ENCODE measurements at regions not wholly inside any gene's neighbourhood (a gene's known extent, or its start where the extent isn't known, plus 50 kb on each side); places are given as distances from the start of the nearest gene placed in this dataset.
"Not testable (repeated sequence)": the region's sequence is repeated elsewhere in the genome, so short reads cannot be mapped to it uniquely, and the experiment has no call there.

DNA sequence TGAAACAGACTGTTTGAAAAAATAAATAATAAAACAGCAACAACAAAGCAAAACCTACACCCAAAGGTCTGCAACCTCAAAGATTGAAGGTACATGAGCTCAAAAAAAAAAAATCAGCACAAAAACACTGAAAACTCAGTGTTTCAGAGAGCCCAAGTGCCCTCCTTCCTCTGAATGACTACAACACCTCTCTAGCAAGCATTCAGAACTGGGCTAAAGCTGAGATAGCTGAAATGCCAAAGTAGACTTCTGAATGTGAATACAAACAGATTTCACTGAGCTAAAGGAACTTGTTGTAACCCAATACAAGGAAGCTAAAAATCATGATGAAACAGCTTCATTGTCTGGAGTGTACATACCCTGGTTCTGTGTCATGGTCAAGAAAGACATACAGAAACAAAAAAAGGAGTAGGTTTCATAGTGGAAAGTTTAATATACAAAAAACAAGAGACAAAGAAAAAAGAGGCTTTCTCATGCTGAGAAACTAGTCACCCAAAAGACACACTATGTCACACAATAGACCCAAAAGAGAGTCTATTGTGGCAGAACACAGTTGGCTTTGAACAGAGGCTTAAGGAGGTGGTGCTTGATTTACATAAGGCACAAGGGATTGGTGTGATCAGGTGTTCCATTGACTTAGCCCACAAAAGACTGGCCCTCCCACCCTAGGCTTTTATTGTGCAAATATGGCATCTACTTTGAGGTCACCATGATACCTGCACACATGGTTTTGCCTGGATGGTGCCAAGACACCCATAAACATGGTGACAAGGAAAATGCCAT lies 316.6 kb downstream of the KDM5D start:
- H3K27me3 ChIP-seq = no peaks in the 10 kb centered on the region
- H3K36me3 ChIP-seq = no peaks in the 10 kb centered on the region
- TF ChIP-seq, protein P1, sequence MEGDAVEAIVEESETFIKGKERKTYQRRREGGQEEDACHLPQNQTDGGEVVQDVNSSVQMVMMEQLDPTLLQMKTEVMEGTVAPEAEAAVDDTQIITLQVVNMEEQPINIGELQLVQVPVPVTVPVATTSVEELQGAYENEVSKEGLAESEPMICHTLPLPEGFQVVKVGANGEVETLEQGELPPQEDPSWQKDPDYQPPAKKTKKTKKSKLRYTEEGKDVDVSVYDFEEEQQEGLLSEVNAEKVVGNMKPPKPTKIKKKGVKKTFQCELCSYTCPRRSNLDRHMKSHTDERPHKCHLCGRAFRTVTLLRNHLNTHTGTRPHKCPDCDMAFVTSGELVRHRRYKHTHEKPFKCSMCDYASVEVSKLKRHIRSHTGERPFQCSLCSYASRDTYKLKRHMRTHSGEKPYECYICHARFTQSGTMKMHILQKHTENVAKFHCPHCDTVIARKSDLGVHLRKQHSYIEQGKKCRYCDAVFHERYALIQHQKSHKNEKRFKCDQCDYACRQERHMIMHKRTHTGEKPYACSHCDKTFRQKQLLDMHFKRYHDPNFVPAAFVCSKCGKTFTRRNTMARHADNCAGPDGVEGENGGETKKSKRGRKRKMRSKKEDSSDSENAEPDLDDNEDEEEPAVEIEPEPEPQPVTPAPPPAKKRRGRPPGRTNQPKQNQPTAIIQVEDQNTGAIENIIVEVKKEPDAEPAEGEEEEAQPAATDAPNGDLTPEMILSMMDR (IDR thresholded peaks at IDR 0.05; ENCODE audit: low read depth, low read length) = no peak
- H3K27ac ChIP-seq = no peak overlapping the region
- no peak for DNase-seq (ENCODE audit: low read depth in 1 of 2, low spot score in 1 of 2)
- H3K9me3 ChIP-seq (ENCODE audit: low read depth) = no peaks in the 10 kb centered on the region
- no peak overlapping the region for H3K4me3 ChIP-seq
- no peaks in the 10 kb centered on the region for H3K4me1 ChIP-seq (ENCODE audit: low read depth)

DNA sequence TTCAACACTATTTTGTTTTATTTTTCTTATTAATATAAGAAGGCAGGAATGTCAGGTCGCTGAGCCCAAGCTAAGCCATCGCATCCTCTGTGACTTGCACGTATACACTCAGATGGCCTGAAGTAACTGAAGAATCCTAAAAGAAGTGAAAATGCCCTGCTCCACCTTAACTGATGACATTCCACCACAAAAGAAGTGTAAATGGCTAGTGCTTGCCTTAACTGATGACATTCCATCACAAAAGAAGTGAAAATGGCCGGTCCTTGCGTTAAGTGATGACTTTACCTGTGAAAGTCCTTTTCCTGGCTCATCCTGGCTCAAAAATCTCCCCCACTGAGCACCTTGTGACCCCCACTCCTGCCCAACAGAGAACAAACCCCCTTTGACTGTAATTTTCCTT lies 317.3 kb downstream of the KDM5D start:
- not testable (repeated sequence) for H3K36me3 ChIP-seq; DNase-seq (ENCODE audit: low read depth in 1 of 2, low spot score in 1 of 2); H3K4me1 ChIP-seq (ENCODE audit: low read depth); H3K27me3 ChIP-seq; H3K27ac ChIP-seq; H3K4me3 ChIP-seq; H3K9me3 ChIP-seq (ENCODE audit: low read depth)

DNA sequence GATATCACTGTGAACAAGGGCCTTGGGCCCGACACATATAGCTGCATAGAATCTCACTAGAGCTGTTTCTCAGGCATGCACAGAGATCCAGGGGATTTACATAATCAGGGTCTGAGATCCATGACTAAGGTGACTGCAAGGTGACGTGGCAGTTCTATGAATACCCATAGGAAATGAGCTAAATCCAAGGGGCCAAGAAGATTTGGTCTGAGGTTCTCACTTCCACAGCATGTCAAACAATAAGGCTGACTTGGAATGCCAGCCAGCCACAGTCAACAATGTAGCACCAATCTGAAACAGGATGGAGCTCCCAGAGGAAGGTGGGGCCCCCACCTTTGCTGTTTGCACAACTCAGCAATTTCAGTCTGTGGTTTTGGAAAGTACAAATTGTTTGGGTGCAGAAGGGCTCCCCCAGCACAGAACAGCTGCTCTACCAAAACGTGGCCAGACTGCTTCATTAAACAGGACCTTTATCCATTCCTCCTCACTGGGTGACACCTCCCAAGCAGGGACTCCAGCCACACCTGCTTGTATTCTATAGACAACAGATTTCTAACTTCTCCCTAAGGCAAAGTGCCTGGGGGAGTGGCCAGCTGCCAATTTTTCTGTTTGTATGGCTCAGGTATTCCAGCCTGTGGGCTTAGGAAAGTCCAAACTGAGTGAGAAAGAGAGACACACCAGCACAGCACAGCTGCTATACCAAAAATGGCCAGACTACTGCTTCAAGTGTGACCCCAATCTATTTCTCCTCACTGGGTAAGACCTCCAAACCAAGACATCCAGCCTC lies 333.4 kb downstream of the KDM5D start:
- no peaks in the 10 kb centered on the region for H3K27me3 ChIP-seq
- TF ChIP-seq, protein P1 (IDR thresholded peaks at IDR 0.05; ENCODE audit: low read depth, low read length) = no peak
- no peak for DNase-seq (ENCODE audit: low read depth in 1 of 2, low spot score in 1 of 2)
- H3K27ac ChIP-seq = no peak overlapping the region
- no peaks in the 10 kb centered on the region for H3K36me3 ChIP-seq
- H3K9me3 ChIP-seq (ENCODE audit: low read depth) = no peaks in the 10 kb centered on the region
- no peak overlapping the region for H3K4me3 ChIP-seq
- no peaks in the 10 kb centered on the region for H3K4me1 ChIP-seq (ENCODE audit: low read depth)

DNA sequence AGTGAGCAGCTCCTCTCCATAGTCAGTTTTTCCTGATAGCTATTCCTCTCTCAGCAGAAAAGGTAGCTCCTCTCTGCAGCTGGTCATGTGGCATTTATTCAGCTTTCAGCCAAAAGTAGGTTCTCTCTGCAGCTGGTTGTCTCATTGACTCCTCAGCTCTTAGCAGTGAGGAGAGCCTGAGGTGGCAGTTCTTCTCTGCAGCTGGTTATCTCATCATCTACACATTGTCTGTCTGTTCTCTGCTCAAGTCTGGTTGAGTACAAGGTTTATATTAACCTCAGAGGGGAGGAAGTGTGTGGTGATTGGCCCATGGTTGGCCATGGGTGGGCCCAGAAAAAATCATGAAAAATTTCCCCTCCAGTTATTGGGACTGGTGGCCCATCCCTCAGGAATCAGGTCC lies 338.3 kb downstream of the KDM5D start:
- H3K4me3 ChIP-seq = no peak overlapping the region
- no peaks in the 10 kb centered on the region for H3K27me3 ChIP-seq
- H3K36me3 ChIP-seq = no peaks in the 10 kb centered on the region
- no peak overlapping the region for H3K27ac ChIP-seq
- no peak for DNase-seq (ENCODE audit: low read depth in 1 of 2, low spot score in 1 of 2)
- no peaks in the 10 kb centered on the region for H3K9me3 ChIP-seq (ENCODE audit: low read depth)
- TF ChIP-seq, protein P1 (IDR thresholded peaks at IDR 0.05; ENCODE audit: low read depth, low read length) = no peak
- H3K4me1 ChIP-seq (ENCODE audit: low read depth) = no peaks in the 10 kb centered on the region

DNA sequence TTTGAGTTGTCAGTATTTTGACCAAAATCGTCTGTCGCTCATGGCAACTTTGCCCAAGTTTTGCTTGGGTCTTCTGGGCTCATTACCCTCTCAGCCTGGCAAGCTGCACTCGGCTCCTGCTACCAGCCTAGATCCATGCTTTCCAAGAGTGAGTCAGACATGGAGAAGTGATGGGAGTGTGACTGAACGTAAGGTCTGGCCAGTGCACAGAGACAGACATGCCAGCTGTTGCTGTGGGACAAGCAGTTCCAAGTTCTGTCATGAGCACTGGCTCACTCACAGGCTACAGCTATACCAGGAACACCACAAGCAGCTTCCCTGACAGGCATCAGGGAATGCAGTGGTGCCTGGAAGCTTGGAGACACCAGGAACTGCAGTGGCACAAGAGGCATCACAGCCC lies 338.9 kb downstream of the KDM5D start:
- DNase-seq (ENCODE audit: low read depth in 1 of 2, low spot score in 1 of 2) = no peak
- Histone ChIP-seq H3K36me3 (no peaks in the 10 kb centered on the region), H3K27me3 (no peaks in the 10 kb centered on the region), H3K4me3 (no peak overlapping the region), H3K27ac (no peak overlapping the region), H3K9me3 (ENCODE audit: low read depth) (no peaks in the 10 kb centered on the region), H3K4me1 (ENCODE audit: low read depth) (no peaks in the 10 kb centered on the region)
- TF ChIP-seq, protein P1 (IDR thresholded peaks at IDR 0.05; ENCODE audit: low read depth, low read length) = no peak

DNA sequence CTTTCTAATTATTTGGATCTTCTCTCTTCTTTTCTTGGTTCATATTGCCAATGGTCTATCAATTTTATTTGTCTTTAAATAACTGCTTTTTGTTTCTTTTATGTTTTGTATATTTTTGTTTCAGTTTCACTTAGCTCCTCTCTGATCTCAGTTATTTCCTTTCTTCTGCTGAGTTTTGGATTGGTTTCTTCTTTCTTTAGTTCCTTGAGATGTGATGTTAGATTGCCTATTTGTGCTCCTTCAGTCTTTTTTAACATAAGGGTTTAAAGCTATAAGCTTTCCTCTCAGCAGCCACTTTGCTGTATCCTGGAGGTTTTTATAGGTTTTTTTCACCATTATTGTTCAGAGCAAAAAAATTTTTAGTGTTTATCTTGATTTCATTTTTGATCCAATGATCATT lies 351.6 kb downstream of the KDM5D start:
- Histone ChIP-seq H3K27ac (no peak overlapping the region), H3K9me3 (ENCODE audit: low read depth) (no peaks in the 10 kb centered on the region), H3K27me3 (no peaks in the 10 kb centered on the region), H3K36me3 (no peaks in the 10 kb centered on the region), H3K4me3 (no peak overlapping the region), H3K4me1 (ENCODE audit: low read depth) (no peaks in the 10 kb centered on the region)
- TF ChIP-seq, protein P1 (IDR thresholded peaks at IDR 0.05; ENCODE audit: low read depth, low read length) = no peak
- no peak for DNase-seq (ENCODE audit: low read depth in 1 of 2, low spot score in 1 of 2)
